Sigmoid colon (tissue), 6 donors: ENCODE measurements at regions not wholly inside any gene's neighbourhood (a gene's known extent, or its start where the extent isn't known, plus 50 kb on each side); places are given as distances from the start of the nearest gene placed in this dataset.

Experiments
- DNase-seq: peaks from one replicate; pipeline ENCODE4 v3.0.0-alpha.2; 2019
- H3K27ac ChIP-seq, 4 donors: fragments of 200-600 bp; sonication (generic); one replicate each; pipeline ENCODE4 v1.5.1; 2016 to 2019; ENCODE audit warnings: mild to moderate bottlenecking in 1 of 4
- H3K27me3 ChIP-seq, 3 donors: fragments of 200-600 bp; sonication (generic); one replicate each; pipeline ENCODE4 v1.5.1; 2019; ENCODE audit warnings: mild to moderate bottlenecking in 1 of 3
- H3K36me3 ChIP-seq, 4 donors: fragments of 200-600 bp; sonication (generic); one replicate each; pipeline ENCODE4 v1.5.1; 2016 to 2019
- H3K4me1 ChIP-seq, 4 donors: fragments of 200-600 bp; sonication (generic); one replicate each; pipeline ENCODE4 v1.5.1; 2017 to 2019
- H3K4me3 ChIP-seq, 4 donors: fragments of 200-600 bp; sonication (generic); one replicate each; pipeline ENCODE4 v1.5.1; 2017 to 2019; ENCODE audit warnings: mild to moderate bottlenecking in 2 of 4, moderate library complexity in 1 of 4
- H3K9me3 ChIP-seq, 4 donors: fragments of 200-600 bp in 3 of 4; sonication (generic) in 3 of 4; one replicate each; pipeline versions ENCODE4 v1.5.1 to v1.6.1; 2013 to 2019
- EP300 ChIP-seq, 4 donors: sonication (generic); formaldehyde crosslinking; IDR thresholded peaks; one replicate each; pipeline ENCODE4 v1.6.1; 2017; ENCODE audit warnings: antibody characterized with exemption in 4 of 4
- POLR2A ChIP-seq, 2 donors: fragments of 450-650 bp; IDR thresholded peaks; one replicate each; pipeline ENCODE4 v1.6.1; 2016; ENCODE audit warnings: antibody characterized with exemption in 2 of 2, mild to moderate bottlenecking in 2 of 2, moderate library complexity in 2 of 2
- POLR2AphosphoS5 ChIP-seq, 4 donors: sonication (generic); formaldehyde crosslinking; IDR thresholded peaks; one replicate each; pipeline ENCODE4 v1.6.1; 2017; ENCODE audit warnings: antibody characterized with exemption in 4 of 4
- WGBS, 2 donors: extraction: QIAGEN DNeasy Blood & Tissue Kit; methylation state at CpG; one replicate each; pipeline ENCODE4 v1.1.7; 2013; 5-methylcytosine and 5-hydroxymethylcytosine counted together
- intact Hi-C: fragments of 100-400 bp; cut with DNase I; formaldehyde crosslinking; loops from one replicate; pipeline ENCODE4 v1.15.1; 2023
- TF ChIP-seq, protein P1 (sequence below), 4 experiments: fragments of 450-650 bp in 3 of 4; fragments of 200-600 bp in 1 of 4; IDR thresholded peaks; one replicate each; pipeline ENCODE4 v1.5.1; 2016 to 2019; ENCODE audit warnings: antibody characterized with exemption in 4 of 4, mild to moderate bottlenecking in 3 of 4, moderate library complexity in 2 of 4
- donor health status: healthy with polysubstance abuse.
- donor health status: healthy.

DNA sequence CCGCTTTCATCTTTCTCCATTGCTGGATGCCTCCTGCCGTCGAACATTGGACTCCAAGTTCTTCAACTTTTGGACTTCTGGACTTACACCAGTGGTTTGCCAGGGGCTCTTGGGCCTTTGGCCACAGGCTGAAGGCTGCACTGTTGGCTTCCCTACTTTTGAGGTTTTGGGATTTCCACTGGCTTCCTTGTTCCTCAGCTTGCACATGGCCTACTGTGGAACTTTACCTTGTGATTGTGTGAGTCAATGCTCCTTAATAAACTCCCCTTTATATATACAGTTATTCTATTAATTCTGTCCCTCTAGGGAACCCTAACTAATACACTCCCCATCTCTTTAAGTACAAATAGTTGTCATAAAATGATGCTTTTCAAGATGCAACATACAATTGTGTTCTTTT lies 595.3 kb downstream of the ARAP2 start:
- WGBS, 2 donors, result 94 to 97% methylated on average over 3 of the region's 3 CpGs
- Histone ChIP-seq H3K27me3 (no peaks in the 10 kb centered on the region), H3K36me3 (no peaks in the 10 kb centered on the region), H3K27ac (no peak overlapping the region), H3K4me3 (no peak overlapping the region), H3K4me1 (no peaks in the 10 kb centered on the region), H3K9me3 (no peaks in the 10 kb centered on the region)
- TF ChIP-seq POLR2A (IDR thresholded peaks at IDR 0.05) (no peak), POLR2AphosphoS5 (IDR thresholded peaks at IDR 0.05) (no peak), EP300 (IDR thresholded peaks at IDR 0.05) (no peak)
- TF ChIP-seq, protein P1, sequence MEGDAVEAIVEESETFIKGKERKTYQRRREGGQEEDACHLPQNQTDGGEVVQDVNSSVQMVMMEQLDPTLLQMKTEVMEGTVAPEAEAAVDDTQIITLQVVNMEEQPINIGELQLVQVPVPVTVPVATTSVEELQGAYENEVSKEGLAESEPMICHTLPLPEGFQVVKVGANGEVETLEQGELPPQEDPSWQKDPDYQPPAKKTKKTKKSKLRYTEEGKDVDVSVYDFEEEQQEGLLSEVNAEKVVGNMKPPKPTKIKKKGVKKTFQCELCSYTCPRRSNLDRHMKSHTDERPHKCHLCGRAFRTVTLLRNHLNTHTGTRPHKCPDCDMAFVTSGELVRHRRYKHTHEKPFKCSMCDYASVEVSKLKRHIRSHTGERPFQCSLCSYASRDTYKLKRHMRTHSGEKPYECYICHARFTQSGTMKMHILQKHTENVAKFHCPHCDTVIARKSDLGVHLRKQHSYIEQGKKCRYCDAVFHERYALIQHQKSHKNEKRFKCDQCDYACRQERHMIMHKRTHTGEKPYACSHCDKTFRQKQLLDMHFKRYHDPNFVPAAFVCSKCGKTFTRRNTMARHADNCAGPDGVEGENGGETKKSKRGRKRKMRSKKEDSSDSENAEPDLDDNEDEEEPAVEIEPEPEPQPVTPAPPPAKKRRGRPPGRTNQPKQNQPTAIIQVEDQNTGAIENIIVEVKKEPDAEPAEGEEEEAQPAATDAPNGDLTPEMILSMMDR (IDR thresholded peaks at IDR 0.05), result no peak
- DNase-seq, result no peak
- intact Hi-C loops, result no loop called here

DNA sequence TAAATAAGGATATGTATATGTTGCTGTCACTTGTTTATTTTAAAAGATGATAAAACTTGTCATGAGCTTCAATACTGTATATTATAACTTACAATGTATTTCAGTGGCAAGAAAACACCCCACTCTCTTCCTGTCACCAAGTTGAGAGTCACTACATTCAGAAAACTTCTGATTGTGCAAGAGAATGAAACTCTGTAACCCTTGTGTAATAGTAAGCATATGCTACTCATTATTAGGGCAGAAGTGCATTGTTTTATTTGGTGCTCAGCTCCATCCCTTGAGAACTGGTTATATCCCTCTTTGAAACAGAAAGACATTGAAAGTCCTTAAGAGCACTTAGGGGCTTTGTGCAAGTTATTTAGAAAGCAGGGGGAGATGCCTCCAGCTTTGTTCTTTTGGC lies 594.5 kb downstream of the ARAP2 start:
- TF ChIP-seq POLR2AphosphoS5 (IDR thresholded peaks at IDR 0.05) (no peak), EP300 (IDR thresholded peaks at IDR 0.05) (no peak), POLR2A (IDR thresholded peaks at IDR 0.05) (no peak)
- TF ChIP-seq, protein P1 (IDR thresholded peaks at IDR 0.05), result no peak
- H3K36me3 ChIP-seq, result no peaks in the 10 kb centered on the region
- H3K27me3 ChIP-seq, result no peaks in the 10 kb centered on the region
- H3K4me3 ChIP-seq, result no peak overlapping the region
- DNase-seq, result no peak
- no peaks in the 10 kb centered on the region for H3K4me1 ChIP-seq
- no peaks in the 10 kb centered on the region for H3K9me3 ChIP-seq
- H3K27ac ChIP-seq, result no peak overlapping the region
- intact Hi-C loops, result no loop called here

DNA sequence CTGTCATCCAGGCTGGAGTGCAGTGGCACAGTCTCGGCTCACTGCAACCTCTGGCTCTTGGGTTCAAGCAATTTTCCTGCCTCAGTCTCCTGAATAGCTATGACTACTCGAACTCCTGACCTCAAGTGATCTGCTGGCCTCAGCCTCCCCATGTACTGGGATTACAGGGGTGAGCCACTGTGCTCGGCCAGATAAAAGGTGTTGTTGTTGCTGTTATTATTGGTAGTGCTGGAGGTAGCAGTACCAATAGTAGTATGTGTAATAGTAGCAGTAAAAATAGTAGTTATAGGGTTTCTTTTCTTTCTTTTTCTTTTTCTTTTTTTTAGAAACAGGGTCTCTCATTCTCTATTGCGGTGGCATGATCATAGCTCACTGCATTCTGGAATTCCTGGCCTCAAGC lies 592.1 kb downstream of the ARAP2 start:
- H3K27ac ChIP-seq, result no peak overlapping the region
- no peak overlapping the region for H3K4me3 ChIP-seq
- no peak for DNase-seq
- H3K9me3 ChIP-seq, result no peaks in the 10 kb centered on the region
- WGBS, 2 donors, result 64 to 77% methylated on average over 4 of the region's 4 CpGs
- H3K4me1 ChIP-seq, result no peaks in the 10 kb centered on the region
- no peaks in the 10 kb centered on the region for H3K27me3 ChIP-seq
- no peaks in the 10 kb centered on the region for H3K36me3 ChIP-seq
- intact Hi-C loops, result no loop called here
- no peak for TF ChIP-seq EP300 (IDR thresholded peaks at IDR 0.05)
- TF ChIP-seq, protein P1 (IDR thresholded peaks at IDR 0.05), result no peak
- no peak for TF ChIP-seq POLR2AphosphoS5 (IDR thresholded peaks at IDR 0.05)

DNA sequence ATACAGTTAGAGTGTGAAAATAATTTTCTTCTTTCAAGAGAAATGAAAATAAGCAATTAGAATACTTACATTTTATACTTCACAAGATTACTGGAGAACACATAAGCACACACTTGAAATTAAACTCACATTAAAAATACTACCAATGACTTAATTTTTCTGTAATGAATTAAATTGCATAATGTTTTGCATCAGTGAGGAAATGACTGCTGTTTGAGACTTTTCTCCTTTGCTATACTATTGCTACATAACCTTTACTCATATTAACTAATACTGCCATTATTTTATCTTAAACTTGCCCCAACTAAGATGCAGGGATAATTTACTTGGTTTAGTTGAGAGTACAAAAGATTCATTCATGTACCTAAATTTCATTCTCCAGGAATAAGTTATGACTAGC lies 590.9 kb downstream of the ARAP2 start:
- Histone ChIP-seq H3K4me3 (no peak overlapping the region), H3K27me3 (no peaks in the 10 kb centered on the region), H3K36me3 (no peaks in the 10 kb centered on the region), H3K4me1 (no peaks in the 10 kb centered on the region), H3K27ac (no peak overlapping the region), H3K9me3 (no peaks in the 10 kb centered on the region)
- TF ChIP-seq, protein P1 (IDR thresholded peaks at IDR 0.05), result no peak
- TF ChIP-seq EP300 (IDR thresholded peaks at IDR 0.05) (no peak), POLR2AphosphoS5 (IDR thresholded peaks at IDR 0.05) (no peak), POLR2A (IDR thresholded peaks at IDR 0.05) (no peak)
- intact Hi-C loops, result no loop called here
- DNase-seq, result no peak

DNA sequence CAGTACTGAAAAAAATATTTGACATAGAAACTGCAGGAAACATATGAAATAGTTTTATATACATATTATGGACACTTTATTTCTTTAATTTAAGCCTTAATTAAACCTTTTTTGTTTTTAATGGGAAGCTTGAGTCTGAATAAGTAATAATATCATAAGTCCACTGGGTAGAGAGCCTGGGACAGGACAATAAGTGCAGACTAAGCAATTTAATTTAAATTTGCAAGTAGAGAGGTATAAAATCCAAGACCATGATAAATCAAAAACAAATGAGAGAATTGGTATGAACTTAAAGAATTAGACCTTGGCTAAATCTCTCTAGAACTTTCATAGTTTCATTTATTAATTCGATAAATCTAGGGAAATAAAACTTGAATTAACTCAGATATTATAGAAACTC lies 571.2 kb downstream of the ARAP2 start:
- WGBS, 2 donors, result 69 to 80% methylated on average over 1 of the region's 1 CpG
- TF ChIP-seq EP300 (IDR thresholded peaks at IDR 0.05), result no peak
- TF ChIP-seq POLR2AphosphoS5 (IDR thresholded peaks at IDR 0.05), result no peak
- TF ChIP-seq POLR2A (IDR thresholded peaks at IDR 0.05), result no peak
- TF ChIP-seq, protein P1 (IDR thresholded peaks at IDR 0.05), result no peak
- Histone ChIP-seq H3K9me3 (no peaks in the 10 kb centered on the region), H3K27me3 (no peaks in the 10 kb centered on the region), H3K27ac (no peak overlapping the region), H3K4me3 (no peak overlapping the region), H3K36me3 (no peaks in the 10 kb centered on the region), H3K4me1 (no peaks in the 10 kb centered on the region)
- no peak for DNase-seq
- intact Hi-C loops, result no loop called here
